HCT116 (cell line): ENCODE measurements at regions not wholly inside any gene's neighbourhood (a gene's known extent, or its start where the extent isn't known, plus 50 kb on each side); places are given as distances from the start of the nearest gene placed in this dataset.

Experiments used
- ATAC-seq: fragments of 200-7000 bp; cut with Tn5 transposase; 2 replicates; pipeline ENCODE4 v1.9.1; 2020; ENCODE audit warnings: mild to moderate bottlenecking, moderate library complexity
- BruUV-seq: library from RNA; stranded (reverse); fragments of 400-500 nt; replicated peaks from 2 replicates; lab custom pipeline; 2021; lab: Mats Ljungman, UMichigan
- CTCF ChIA-PET: fragments of 300-600 bp; sonication (Branson Sonifier 250); formaldehyde crosslinking; loops from one replicate; lab custom pipeline; 2021; ENCODE audit warnings: antibody characterized with exemption; lab: Charles Lee
- POLR2A ChIA-PET: fragments of 300-600, 350-600 bp; sonication (Branson Sonifier 250); formaldehyde crosslinking; loops from one replicate; lab custom pipeline; 2021; ENCODE audit warnings: antibody characterized with exemption; lab: Charles Lee
- RAD21 ChIA-PET, 2 experiments: fragments of 300-600 bp; sonication (Branson Sonifier 250); formaldehyde crosslinking; loops; one replicate each; lab custom pipeline; 2023; ENCODE audit warnings: low total read pairs in 2 of 2; ENCODE audit not compliant: uncharacterized antibody in 2 of 2, unreplicated experiment in 2 of 2, low non-redundant PET in 1 of 2; lab: Charles Lee
- DNase-seq: peaks from one replicate; pipeline ENCODE4 v3.0.0-alpha.2; 2010; ENCODE audit warnings: low read depth, low spot score
- H2AFZ ChIP-seq: fragments of 200-600 bp; shearing (Covaris generic), sonication (generic); 2 replicates; pipeline ENCODE4 v1.6.1; 2017; ENCODE audit warnings: low read depth, mixed run types, mixed read lengths, antibody characterized with exemption, low read length; ENCODE audit not compliant: poor library complexity, severe bottlenecking
- H3K27ac ChIP-seq: 2 replicates; pipeline ENCODE4 v1.5.1; 2012; ENCODE audit warnings: low read depth, low read length
- H3K27me3 ChIP-seq: fragments of 200-600 bp; sonication (generic); 2 replicates; pipeline ENCODE4 v1.6.1; 2016; ENCODE audit warnings: mixed run types, low read length, mixed read lengths; ENCODE audit not compliant: insufficient read depth
- H3K36me3 ChIP-seq, 2 experiments: fragments of 200-500 bp in 1 of 2; fragments of 200-600 bp in 1 of 2; sonication (Bioruptor generic) in 1 of 2; sonication (generic) in 1 of 2; 2 replicates each; pipeline versions ENCODE4 v1.5.1 to v1.6.1; 2014 to 2016; ENCODE audit warnings: low read length in 2 of 2, inconsistent platforms in 1 of 2, mixed read lengths in 1 of 2, mixed run types in 1 of 2; ENCODE audit not compliant: insufficient read depth in 2 of 2, control insufficient read depth in 1 of 2
- H3K4me1 ChIP-seq, 2 experiments: fragments of 200-600 bp in 1 of 2; sonication (generic) in 1 of 2; 2 replicates each; pipeline versions ENCODE4 v1.5.1 to v1.6.1; 2012 to 2017; ENCODE audit warnings: low read length in 2 of 2, inconsistent platforms in 1 of 2, mild to moderate bottlenecking in 1 of 2, mixed read lengths in 1 of 2, mixed run types in 1 of 2, moderate library complexity in 1 of 2; ENCODE audit not compliant: insufficient read depth in 2 of 2, control insufficient read depth in 1 of 2
- H3K4me2 ChIP-seq: fragments of 200-600 bp; sonication (generic); 2 replicates; pipeline ENCODE4 v1.6.1; 2017; ENCODE audit warnings: mixed run types, low read length, mixed read lengths
- H3K4me3 ChIP-seq, 2 experiments: fragments of 200-600 bp in 1 of 2; sonication (generic) in 1 of 2; replicated peaks in 1 of 2; 2 replicates each; pipeline ENCODE4 v1.5.1; 2011 to 2016; ENCODE audit warnings: low read length in 2 of 2, control low read depth in 1 of 2, low read depth in 1 of 2, mild to moderate bottlenecking in 1 of 2, mixed read lengths in 1 of 2, mixed run types in 1 of 2
- H3K79me2 ChIP-seq: fragments of 200-600 bp; sonication (generic); 2 replicates; pipeline ENCODE4 v1.6.1; 2017; ENCODE audit warnings: mild to moderate bottlenecking, mixed run types, low read length, moderate library complexity, mixed read lengths; ENCODE audit not compliant: insufficient read depth
- H3K9ac ChIP-seq: fragments of 200-600 bp; sonication (generic); 2 replicates; pipeline ENCODE4 v1.6.1; 2016; ENCODE audit warnings: low read length, mixed read lengths
- H3K9me2 ChIP-seq: fragments of 200-600 bp; sonication (generic), shearing (Covaris generic); 2 replicates; pipeline ENCODE4 v1.6.1; 2017; ENCODE audit warnings: mixed run types, mild to moderate bottlenecking, moderate library complexity; ENCODE audit not compliant: insufficient read depth
- H3K9me3 ChIP-seq, 2 experiments: fragments of 200-500 bp in 1 of 2; fragments of 200-600 bp in 1 of 2; sonication (Bioruptor generic) in 1 of 2; sonication (generic) in 1 of 2; 2 replicates each; pipeline ENCODE4 v1.6.1; 2014 to 2017; ENCODE audit warnings: low read length in 2 of 2, mixed read lengths in 2 of 2, inconsistent platforms in 1 of 2, low read depth in 1 of 2, mild to moderate bottlenecking in 1 of 2, mixed run types in 1 of 2, moderate library complexity in 1 of 2; ENCODE audit not compliant: control insufficient read depth in 1 of 2, insufficient read depth in 1 of 2
- H4K20me1 ChIP-seq: fragments of 200-600 bp; sonication (generic), shearing (Covaris generic); 2 replicates; pipeline ENCODE4 v1.6.1; 2017; ENCODE audit warnings: mixed run types, mild to moderate bottlenecking, moderate library complexity; ENCODE audit not compliant: insufficient read depth
- CBX3 ChIP-seq: IDR thresholded peaks from 2 replicates; pipeline ENCODE4 v1.6.1; 2012; ENCODE audit warnings: low read depth
- EGR1 ChIP-seq: IDR thresholded peaks from 2 replicates; pipeline ENCODE4 v1.6.1; 2012; ENCODE audit warnings: low read depth
- ELF1 ChIP-seq: IDR thresholded peaks from 2 replicates; pipeline ENCODE4 v1.6.1; 2012; ENCODE audit warnings: low read depth, borderline replicate concordance
- EZH2 ChIP-seq: fragments of 200-600 bp; sonication (generic); IDR thresholded peaks from 2 replicates; pipeline ENCODE4 v1.6.1; 2017; ENCODE audit warnings: antibody characterized with exemption, mixed run types
- EZH2phosphoT487 ChIP-seq: fragments of 200-600 bp; IDR thresholded peaks from 2 replicates; pipeline ENCODE4 v1.6.1; 2018; ENCODE audit warnings: antibody characterized with exemption, borderline replicate concordance
- FOSL1 ChIP-seq: IDR thresholded peaks from 2 replicates; pipeline ENCODE4 v1.6.1; 2012; ENCODE audit warnings: low read depth
- JUND ChIP-seq: IDR thresholded peaks from 2 replicates; pipeline ENCODE4 v1.6.1; 2012
- POLR2A ChIP-seq: IDR thresholded peaks from 2 replicates; pipeline ENCODE4 v1.7.0; 2011; ENCODE audit warnings: borderline replicate concordance; ENCODE audit not compliant: insufficient read depth, insufficient read length; ENCODE audit errors: extremely low read depth
- POLR2AphosphoS5 ChIP-seq: IDR thresholded peaks from 2 replicates; pipeline ENCODE4 v1.6.1; 2011; ENCODE audit warnings: mild to moderate bottlenecking, low read depth, low read length, moderate library complexity
- RAD21 ChIP-seq: IDR thresholded peaks from 2 replicates; pipeline ENCODE4 v1.6.1; 2012; ENCODE audit warnings: low read depth, mild to moderate bottlenecking
- SRF ChIP-seq: IDR thresholded peaks from 2 replicates; pipeline ENCODE4 v1.6.1; 2012; ENCODE audit warnings: low read depth
- YY1 ChIP-seq: IDR thresholded peaks from 2 replicates; pipeline ENCODE4 v1.6.1; 2011; ENCODE audit warnings: low read length, low read depth, moderate library complexity, mild to moderate bottlenecking; ENCODE audit not compliant: insufficient replicate concordance; ENCODE audit errors: extremely low read depth
- ZFX ChIP-seq: fragments of 450-650 bp; IDR thresholded peaks from 2 replicates; pipeline ENCODE4 v1.6.1; 2017
- ZNF274 ChIP-seq: fragments of 200-500 bp; sonication (Bioruptor generic); IDR thresholded peaks from 2 replicates; pipeline ENCODE4 v1.6.1; 2014; ENCODE audit warnings: mild to moderate bottlenecking, low read depth, low read length, inconsistent platforms
- intact Hi-C: fragments of 100-400 bp; cut with micrococcal nuclease; formaldehyde crosslinking; loops from 2 replicates; pipeline ENCODE4 v1.10.0; 2022
- TF ChIP-seq, protein P1 (sequence below): IDR thresholded peaks from 2 replicates; pipeline ENCODE4 v1.6.1; 2012; ENCODE audit warnings: low read depth
- TF ChIP-seq, protein P2 (sequence below): IDR thresholded peaks from 2 replicates; pipeline ENCODE4 v1.6.1; 2012
- TF ChIP-seq, protein P3 (sequence below): IDR thresholded peaks from 2 replicates; pipeline ENCODE4 v1.6.1; 2012
- TF ChIP-seq, protein P4 (sequence below), 3 experiments: fragments of 200-600 bp in 1 of 3; sonication (generic) in 1 of 3; IDR thresholded peaks in 2 of 3; conservative IDR thresholded peaks in 1 of 3; 2 replicates each; pipeline ENCODE4 v1.5.1; 2012 to 2017; ENCODE audit warnings: low read depth in 2 of 3, low read length in 2 of 3, antibody characterized with exemption in 1 of 3, borderline replicate concordance in 1 of 3, control low read depth in 1 of 3, mild to moderate bottlenecking in 1 of 3, mixed read lengths in 1 of 3, mixed run types in 1 of 3, moderate library complexity in 1 of 3; ENCODE audit not compliant: insufficient read depth in 1 of 3

DNA sequence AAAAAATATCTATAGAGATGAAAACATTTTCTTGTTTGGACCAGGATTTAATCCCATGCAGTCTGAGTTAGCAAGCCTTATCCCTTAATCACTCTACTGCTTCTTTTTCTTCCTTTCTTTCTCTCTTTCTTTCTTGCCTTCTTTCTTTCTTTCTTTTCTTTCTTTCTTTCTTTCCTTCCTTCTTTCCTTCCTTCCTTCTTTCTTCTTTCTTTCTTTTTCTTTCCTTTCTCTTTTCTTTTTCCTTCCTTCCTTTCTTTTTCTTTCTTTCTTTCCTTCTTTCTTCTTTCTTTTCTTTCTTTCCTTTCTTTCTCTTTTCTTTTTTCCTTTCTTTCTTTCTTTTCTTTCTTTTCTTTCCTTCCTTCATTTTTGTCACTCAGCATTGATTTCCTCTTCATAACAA, 434.6 kb downstream of the FAT4 start:
- Histone ChIP-seq H3K9me3 (no peaks in the 10 kb centered on the region), H3K4me3 (no peak overlapping the region), H3K4me2 (no peak overlapping the region), H3K9ac (no peak overlapping the region), H3K36me3 (no peaks in the 10 kb centered on the region), H3K79me2 (no peaks in the 10 kb centered on the region), H3K27me3 (no peaks in the 10 kb centered on the region), H4K20me1 (no peaks in the 10 kb centered on the region), H3K9me2 (no peaks in the 10 kb centered on the region), H2AFZ (no peak overlapping the region), H3K4me1 (no peaks in the 10 kb centered on the region), H3K27ac (no peak overlapping the region)
- ATAC-seq = no peak
- ChIA-PET RAD21 (no interaction called here), CTCF (no interaction called here), POLR2A (no interaction called here)
- BruUV-seq = no TSS peak
- no peak for DNase-seq
- TF ChIP-seq EZH2 (no peak), JUND (no peak), ZNF274 (no peak), ZFX (no peak), EGR1 (no peak), EZH2phosphoT487 (no peak), POLR2AphosphoS5 (no peak), SRF (no peak), FOSL1 (no peak), ELF1 (no peak), YY1 (no peak), CBX3 (no peak), RAD21 (no peak), POLR2A (no peak)
- TF ChIP-seq, protein P1, sequence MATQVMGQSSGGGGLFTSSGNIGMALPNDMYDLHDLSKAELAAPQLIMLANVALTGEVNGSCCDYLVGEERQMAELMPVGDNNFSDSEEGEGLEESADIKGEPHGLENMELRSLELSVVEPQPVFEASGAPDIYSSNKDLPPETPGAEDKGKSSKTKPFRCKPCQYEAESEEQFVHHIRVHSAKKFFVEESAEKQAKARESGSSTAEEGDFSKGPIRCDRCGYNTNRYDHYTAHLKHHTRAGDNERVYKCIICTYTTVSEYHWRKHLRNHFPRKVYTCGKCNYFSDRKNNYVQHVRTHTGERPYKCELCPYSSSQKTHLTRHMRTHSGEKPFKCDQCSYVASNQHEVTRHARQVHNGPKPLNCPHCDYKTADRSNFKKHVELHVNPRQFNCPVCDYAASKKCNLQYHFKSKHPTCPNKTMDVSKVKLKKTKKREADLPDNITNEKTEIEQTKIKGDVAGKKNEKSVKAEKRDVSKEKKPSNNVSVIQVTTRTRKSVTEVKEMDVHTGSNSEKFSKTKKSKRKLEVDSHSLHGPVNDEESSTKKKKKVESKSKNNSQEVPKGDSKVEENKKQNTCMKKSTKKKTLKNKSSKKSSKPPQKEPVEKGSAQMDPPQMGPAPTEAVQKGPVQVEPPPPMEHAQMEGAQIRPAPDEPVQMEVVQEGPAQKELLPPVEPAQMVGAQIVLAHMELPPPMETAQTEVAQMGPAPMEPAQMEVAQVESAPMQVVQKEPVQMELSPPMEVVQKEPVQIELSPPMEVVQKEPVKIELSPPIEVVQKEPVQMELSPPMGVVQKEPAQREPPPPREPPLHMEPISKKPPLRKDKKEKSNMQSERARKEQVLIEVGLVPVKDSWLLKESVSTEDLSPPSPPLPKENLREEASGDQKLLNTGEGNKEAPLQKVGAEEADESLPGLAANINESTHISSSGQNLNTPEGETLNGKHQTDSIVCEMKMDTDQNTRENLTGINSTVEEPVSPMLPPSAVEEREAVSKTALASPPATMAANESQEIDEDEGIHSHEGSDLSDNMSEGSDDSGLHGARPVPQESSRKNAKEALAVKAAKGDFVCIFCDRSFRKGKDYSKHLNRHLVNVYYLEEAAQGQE = no peak
- TF ChIP-seq, protein P2, sequence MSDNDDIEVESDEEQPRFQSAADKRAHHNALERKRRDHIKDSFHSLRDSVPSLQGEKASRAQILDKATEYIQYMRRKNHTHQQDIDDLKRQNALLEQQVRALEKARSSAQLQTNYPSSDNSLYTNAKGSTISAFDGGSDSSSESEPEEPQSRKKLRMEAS = no peak
- TF ChIP-seq, protein P3, sequence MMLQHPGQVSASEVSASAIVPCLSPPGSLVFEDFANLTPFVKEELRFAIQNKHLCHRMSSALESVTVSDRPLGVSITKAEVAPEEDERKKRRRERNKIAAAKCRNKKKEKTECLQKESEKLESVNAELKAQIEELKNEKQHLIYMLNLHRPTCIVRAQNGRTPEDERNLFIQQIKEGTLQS = no peak
- TF ChIP-seq, protein P4, sequence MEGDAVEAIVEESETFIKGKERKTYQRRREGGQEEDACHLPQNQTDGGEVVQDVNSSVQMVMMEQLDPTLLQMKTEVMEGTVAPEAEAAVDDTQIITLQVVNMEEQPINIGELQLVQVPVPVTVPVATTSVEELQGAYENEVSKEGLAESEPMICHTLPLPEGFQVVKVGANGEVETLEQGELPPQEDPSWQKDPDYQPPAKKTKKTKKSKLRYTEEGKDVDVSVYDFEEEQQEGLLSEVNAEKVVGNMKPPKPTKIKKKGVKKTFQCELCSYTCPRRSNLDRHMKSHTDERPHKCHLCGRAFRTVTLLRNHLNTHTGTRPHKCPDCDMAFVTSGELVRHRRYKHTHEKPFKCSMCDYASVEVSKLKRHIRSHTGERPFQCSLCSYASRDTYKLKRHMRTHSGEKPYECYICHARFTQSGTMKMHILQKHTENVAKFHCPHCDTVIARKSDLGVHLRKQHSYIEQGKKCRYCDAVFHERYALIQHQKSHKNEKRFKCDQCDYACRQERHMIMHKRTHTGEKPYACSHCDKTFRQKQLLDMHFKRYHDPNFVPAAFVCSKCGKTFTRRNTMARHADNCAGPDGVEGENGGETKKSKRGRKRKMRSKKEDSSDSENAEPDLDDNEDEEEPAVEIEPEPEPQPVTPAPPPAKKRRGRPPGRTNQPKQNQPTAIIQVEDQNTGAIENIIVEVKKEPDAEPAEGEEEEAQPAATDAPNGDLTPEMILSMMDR (IDR thresholded peaks at IDR 0.05 in 2 of 3, conservative IDR thresholded peaks at IDR 0.05 in 1 of 3; ENCODE audit: borderline replicate concordance in 1 of 3, insufficient read depth in 1 of 3, low read depth in 2 of 3, low read length in 2 of 3) = no peak
- intact Hi-C loops = no loop called here
